Muscle of arm (tissue), 1 donor: ENCODE measurements at regions not wholly inside any gene's neighbourhood (a gene's known extent, or its start where the extent isn't known, plus 50 kb on each side); places are given as distances from the start of the nearest gene placed in this dataset.

Source experiments
- DNase-seq: peaks from one replicate; pipeline ENCODE4 v3.0.0-alpha.2; 2013

GRCh38 chr15:81865850-81866537 is 179.8 kb downstream of the MEX3B start:
- no peak for DNase-seq

- DNase-seq = no peak
Measured at GRCh38 chr15:81863162-81863561, 182.7 kb downstream of the MEX3B start.

GRCh38 chr15:81859737-81860516 is 185.9 kb downstream of the MEX3B start:
- DNase-seq = no peak

- no peak for DNase-seq
Measured at GRCh38 chr15:81858586-81858985, 187.2 kb downstream of the MEX3B start.

GRCh38 chr15:81858136-81858535 is 187.7 kb downstream of the MEX3B start:
- no peak for DNase-seq

GRCh38 chr15:81856634-81857026 is 189.2 kb downstream of the MEX3B start:
- no peak for DNase-seq

GRCh38 chr15:81856001-81856633 is 189.7 kb downstream of the MEX3B start:
- DNase-seq = no peak

- peak; percentile 57 for DNase-seq
Measured at GRCh38 chr15:81853150-81853748, 192.6 kb downstream of the MEX3B start.

- DNase-seq = peak; percentile 86
Measured at GRCh38 chr15:81852411-81853149, 193.2 kb downstream of the MEX3B start.

GRCh38 chr15:81851757-81852156 is 194.1 kb downstream of the MEX3B start:
- DNase-seq = peak; percentile 21

- no peak for DNase-seq
Measured at GRCh38 chr15:81851325-81851724, 194.5 kb downstream of the MEX3B start.

GRCh38 chr15:81849289-81849688 is 196.5 kb downstream of the MEX3B start:
- no peak for DNase-seq

- no peak for DNase-seq
Measured at GRCh38 chr15:81848701-81849100, 197.1 kb downstream of the MEX3B start.

- DNase-seq = no peak
Measured at GRCh38 chr15:81843757-81844407, 201.9 kb downstream of the MEX3B start.

GRCh38 chr15:81843226-81843625 is 202.6 kb downstream of the MEX3B start:
- no peak for DNase-seq

- DNase-seq = no peak
Measured at GRCh38 chr15:81839387-81839786, 206.4 kb downstream of the MEX3B start.

GRCh38 chr15:81835731-81836130 is 210.1 kb downstream of the MEX3B start:
- DNase-seq = no peak

GRCh38 chr15:81830520-81830919 is 215.3 kb downstream of the MEX3B start:
- DNase-seq = no peak

GRCh38 chr15:81829918-81830317 is 215.9 kb downstream of the MEX3B start:
- DNase-seq = no peak

GRCh38 chr15:81828135-81828534 is 217.7 kb downstream of the MEX3B start:
- DNase-seq = no peak

- no peak for DNase-seq
Measured at GRCh38 chr15:81825136-81825535, 220.7 kb downstream of the MEX3B start.
